SK-N-SH treated with all-trans-retinoic acid at 6 μM for 48 hours (cell line): ENCODE measurements at regions not wholly inside any gene's neighbourhood (a gene's known extent, or its start where the extent isn't known, plus 50 kb on each side); places are given as distances from the start of the nearest gene placed in this dataset.

Source experiments
- ATAC-seq: fragments of 200-7000 bp; cut with Tn5 transposase; 3 replicates; pipeline ENCODE4 v1.9.1; 2020; ENCODE audit warnings: mild to moderate bottlenecking, moderate library complexity
- ARNTL ChIP-seq: fragments of 450-650 bp; formaldehyde crosslinking; IDR thresholded peaks from 2 replicates; pipeline ENCODE4 v1.5.0; 2020; ENCODE audit warnings: low read depth, mild to moderate bottlenecking, moderate library complexity, borderline replicate concordance
- BACH2 ChIP-seq: fragments of 250-450 bp; sonication (Bioruptor Pico); IDR thresholded peaks from 2 replicates; pipeline ENCODE4 v1.9.0; 2021; ENCODE audit warnings: mild to moderate bottlenecking, borderline replicate concordance
- CSDC2 ChIP-seq: fragments of 250-450 bp; sonication (Bioruptor Pico); IDR thresholded peaks from 2 replicates; pipeline ENCODE4 v1.5.0; 2020; ENCODE audit warnings: mild to moderate bottlenecking, moderate library complexity
- ESRRG ChIP-seq: fragments of 250-450 bp; sonication (Bioruptor Pico); IDR thresholded peaks from 2 replicates; pipeline ENCODE4 v1.6.1; 2021; ENCODE audit warnings: mild to moderate bottlenecking
- GLIS3 ChIP-seq: fragments of 250-450 bp; sonication (Bioruptor Pico); IDR thresholded peaks from 2 replicates; pipeline ENCODE4 v1.5.0; 2020; ENCODE audit warnings: mild to moderate bottlenecking, moderate library complexity
- ISL1 ChIP-seq: fragments of 250-450 bp; sonication (Bioruptor Pico); IDR thresholded peaks from 2 replicates; pipeline ENCODE4 v2.1.2; 2022; ENCODE audit warnings: mild to moderate bottlenecking, moderate library complexity
- OSR1 ChIP-seq: fragments of 250-450 bp; sonication (Bioruptor Pico); IDR thresholded peaks from 2 replicates; pipeline ENCODE4 v1.8.0; 2022; ENCODE audit warnings: moderate library complexity, mild to moderate bottlenecking, inconsistent platforms
- PPARA ChIP-seq: fragments of 250-450 bp; sonication (Bioruptor Pico); IDR thresholded peaks from 2 replicates; pipeline ENCODE4 v1.5.0; 2020; ENCODE audit warnings: mild to moderate bottlenecking, borderline replicate concordance
- RARB ChIP-seq: fragments of 250-450 bp; sonication (Bioruptor Pico); IDR thresholded peaks from 2 replicates; pipeline ENCODE4 v1.8.0; 2021; ENCODE audit warnings: mild to moderate bottlenecking, moderate library complexity
- SNAI2 ChIP-seq: fragments of 250-450 bp; sonication (Bioruptor Pico); IDR thresholded peaks from 2 replicates; pipeline ENCODE4 v1.5.0; 2020; ENCODE audit warnings: mild to moderate bottlenecking, moderate library complexity
- TCF4 ChIP-seq: fragments of 250-450 bp; sonication (Bioruptor Pico); IDR thresholded peaks from 2 replicates; pipeline ENCODE4 v1.8.0; 2021; ENCODE audit warnings: mild to moderate bottlenecking, moderate library complexity, borderline replicate concordance
- TOX ChIP-seq: fragments of 250-450 bp; sonication (Bioruptor Pico); IDR thresholded peaks from 2 replicates; pipeline ENCODE4 v1.8.0; 2021; ENCODE audit warnings: mild to moderate bottlenecking, moderate library complexity, borderline replicate concordance
- ZC3H10 ChIP-seq: fragments of 250-450 bp; sonication (Bioruptor Pico); IDR thresholded peaks from 2 replicates; pipeline ENCODE4 v1.5.1; 2021; ENCODE audit warnings: mild to moderate bottlenecking, moderate library complexity
- ZFP3 ChIP-seq: fragments of 250-450 bp; sonication (Bioruptor Pico); IDR thresholded peaks from 2 replicates; pipeline ENCODE4 v1.5.0; 2020; ENCODE audit warnings: mild to moderate bottlenecking, moderate library complexity
- ZFP30 ChIP-seq: fragments of 450-650 bp; formaldehyde crosslinking; IDR thresholded peaks from 2 replicates; pipeline ENCODE4 v1.5.0; 2022; ENCODE audit warnings: mild to moderate bottlenecking, moderate library complexity
- ZNF565 ChIP-seq: fragments of 450-650 bp; formaldehyde crosslinking; conservative IDR thresholded peaks from 2 replicates; pipeline ENCODE4 v1.5.0; 2020; ENCODE audit warnings: low read depth, mild to moderate bottlenecking, moderate library complexity
- ZNF70 ChIP-seq: fragments of 450-650 bp; formaldehyde crosslinking; IDR thresholded peaks from 2 replicates; pipeline ENCODE4 v1.5.0; 2020; ENCODE audit warnings: mild to moderate bottlenecking, moderate library complexity
- ZNF8 ChIP-seq: fragments of 450-650 bp; formaldehyde crosslinking; IDR thresholded peaks from 2 replicates; pipeline ENCODE4 v1.5.0; 2020; ENCODE audit warnings: mild to moderate bottlenecking, moderate library complexity
- TF ChIP-seq, protein P1 (sequence below): fragments of 250-450 bp; sonication (Bioruptor Pico); IDR thresholded peaks from 2 replicates; pipeline ENCODE4 v1.8.0; 2020; ENCODE audit warnings: mild to moderate bottlenecking, moderate library complexity, borderline replicate concordance
- TF ChIP-seq, protein P2 (sequence below): fragments of 250-450 bp; sonication (Bioruptor Pico); IDR thresholded peaks from 2 replicates; pipeline ENCODE4 v1.5.1; 2021; ENCODE audit warnings: mild to moderate bottlenecking, moderate library complexity
- TF ChIP-seq, protein P3 (sequence below): fragments of 250-450 bp; sonication (Bioruptor Pico); IDR thresholded peaks from 2 replicates; pipeline ENCODE4 v1.8.0; 2021; ENCODE audit warnings: low read depth, mild to moderate bottlenecking, moderate library complexity, borderline replicate concordance
- TF ChIP-seq, protein P4 (sequence below): fragments of 250-450 bp; sonication (Bioruptor Pico); IDR thresholded peaks from 2 replicates; pipeline ENCODE4 v1.5.0; 2020; ENCODE audit warnings: mild to moderate bottlenecking, moderate library complexity

DNA sequence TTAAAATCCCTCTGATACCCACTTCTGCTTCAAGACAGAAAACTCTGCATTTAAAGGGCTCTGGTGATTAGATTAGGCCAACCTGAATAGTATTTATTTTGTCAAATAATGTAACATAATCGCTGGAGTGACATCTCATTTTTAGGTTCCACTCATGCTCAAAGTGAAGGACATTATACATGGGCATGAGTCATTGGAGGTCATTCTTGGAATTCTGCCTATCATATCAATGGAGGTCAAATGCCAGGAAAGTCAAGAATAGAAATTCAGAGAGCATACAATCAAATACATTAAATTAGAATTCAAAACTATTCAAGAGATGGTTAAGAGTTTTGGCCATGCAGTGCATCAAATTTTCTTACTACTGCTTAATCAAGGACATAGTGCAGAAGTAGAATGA is 50.8 kb upstream of the PRSS1 start:
- ATAC-seq: no peak
- TF ChIP-seq PPARA (CRISPR knock-in tag): no peak
- TF ChIP-seq ZNF565 (CRISPR knock-in tag): no peak
- TF ChIP-seq ZFP3 (CRISPR knock-in tag): no peak
- no peak for TF ChIP-seq RARB (CRISPR knock-in tag)
- TF ChIP-seq ARNTL (CRISPR knock-in tag): no peak
- no peak for TF ChIP-seq BACH2
- TF ChIP-seq, all 23 proteins: peak for 0

DNA sequence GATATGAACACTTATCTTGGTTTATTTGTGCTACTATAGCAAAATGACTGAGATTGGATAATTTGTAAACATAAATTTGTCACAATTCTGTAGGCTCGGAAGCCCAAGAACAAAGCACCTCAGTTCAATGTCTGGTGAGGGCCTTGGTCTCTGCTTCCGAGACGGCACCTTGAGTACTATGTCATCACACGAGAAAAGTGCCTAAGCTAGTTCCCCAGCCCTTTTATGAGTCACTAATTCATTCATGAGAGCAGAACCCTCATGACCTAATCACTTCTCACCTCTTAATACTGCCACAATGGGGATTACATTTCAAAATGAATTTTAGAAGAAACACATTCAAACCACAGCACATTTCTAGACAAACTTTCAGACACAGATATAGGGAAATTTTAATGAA is 52.0 kb upstream of the PRSS1 start:
- TF ChIP-seq ZNF8: no peak
- no peak for ATAC-seq

DNA sequence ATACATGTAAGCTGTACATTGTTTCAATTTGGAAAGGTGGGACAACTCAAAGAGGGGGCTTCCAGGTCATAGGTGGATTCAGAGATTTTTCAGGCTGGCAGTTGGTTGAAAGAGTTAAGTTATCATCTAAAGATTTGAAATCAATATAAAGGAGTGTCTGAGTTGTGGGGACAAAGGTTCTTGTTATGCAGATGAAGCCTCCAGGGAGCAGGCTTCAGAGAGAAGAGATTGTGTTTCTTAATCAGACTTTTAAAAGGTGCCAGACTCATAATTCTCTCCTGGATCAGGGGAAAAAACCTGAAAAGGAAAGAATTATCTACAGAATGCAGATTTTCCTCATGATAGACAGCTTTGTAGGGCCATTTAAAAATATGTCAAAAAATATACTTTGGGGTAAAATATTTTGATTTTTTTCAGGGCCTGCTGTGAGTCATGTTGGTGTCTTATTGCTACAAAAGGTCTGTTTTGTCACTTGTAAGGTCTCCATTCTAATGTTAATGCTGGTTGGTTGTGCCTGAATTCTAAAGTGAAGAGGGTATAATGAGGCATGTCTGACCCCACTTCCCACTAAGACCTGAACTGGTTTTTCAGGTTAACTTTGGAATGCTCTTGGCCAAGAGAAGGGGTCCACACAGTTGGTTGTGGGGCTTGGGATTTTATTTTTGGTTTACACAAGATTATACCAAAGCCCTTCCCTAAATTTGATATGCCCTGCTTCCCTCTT is 52.7 kb upstream of the PRSS1 start:
- no peak for ATAC-seq
- TF ChIP-seq ZNF70 (CRISPR knock-in tag): no peak
- TF ChIP-seq ZNF8: no peak
- TF ChIP-seq TOX: no peak
- TF ChIP-seq SNAI2: no peak
- TF ChIP-seq PPARA (CRISPR knock-in tag): no peak
- TF ChIP-seq ESRRG: no peak
- TF ChIP-seq ISL1: no peak
- no peak for TF ChIP-seq ZNF565 (CRISPR knock-in tag)
- TF ChIP-seq GLIS3 (CRISPR knock-in tag): no peak
- no peak for TF ChIP-seq CSDC2
- TF ChIP-seq ZC3H10 (CRISPR knock-in tag): no peak

DNA sequence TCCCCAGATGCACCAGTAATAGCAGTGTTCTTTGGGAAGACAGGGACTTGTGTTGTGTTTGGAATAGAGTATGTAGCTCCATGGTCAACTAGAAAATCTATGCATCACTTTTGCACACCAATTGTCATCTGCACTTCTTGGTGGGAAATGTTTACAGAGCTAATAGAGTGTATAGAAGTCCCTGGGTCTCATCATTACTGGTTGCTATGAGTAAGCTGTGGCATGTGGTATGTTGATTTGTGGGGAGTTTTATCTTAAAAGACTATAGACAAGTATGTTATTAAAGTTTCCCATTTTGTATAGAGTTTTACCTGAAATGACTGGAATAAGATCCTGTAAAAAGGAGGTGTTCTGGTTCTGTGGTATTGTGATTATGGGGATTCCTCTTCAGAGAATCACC is 55.4 kb upstream of the PRSS1 start:
- no peak for ATAC-seq
- TF ChIP-seq, protein P1, sequence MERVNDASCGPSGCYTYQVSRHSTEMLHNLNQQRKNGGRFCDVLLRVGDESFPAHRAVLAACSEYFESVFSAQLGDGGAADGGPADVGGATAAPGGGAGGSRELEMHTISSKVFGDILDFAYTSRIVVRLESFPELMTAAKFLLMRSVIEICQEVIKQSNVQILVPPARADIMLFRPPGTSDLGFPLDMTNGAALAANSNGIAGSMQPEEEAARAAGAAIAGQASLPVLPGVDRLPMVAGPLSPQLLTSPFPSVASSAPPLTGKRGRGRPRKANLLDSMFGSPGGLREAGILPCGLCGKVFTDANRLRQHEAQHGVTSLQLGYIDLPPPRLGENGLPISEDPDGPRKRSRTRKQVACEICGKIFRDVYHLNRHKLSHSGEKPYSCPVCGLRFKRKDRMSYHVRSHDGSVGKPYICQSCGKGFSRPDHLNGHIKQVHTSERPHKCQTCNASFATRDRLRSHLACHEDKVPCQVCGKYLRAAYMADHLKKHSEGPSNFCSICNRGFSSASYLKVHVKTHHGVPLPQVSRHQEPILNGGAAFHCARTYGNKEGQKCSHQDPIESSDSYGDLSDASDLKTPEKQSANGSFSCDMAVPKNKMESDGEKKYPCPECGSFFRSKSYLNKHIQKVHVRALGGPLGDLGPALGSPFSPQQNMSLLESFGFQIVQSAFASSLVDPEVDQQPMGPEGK (CRISPR knock-in tag): no peak
- TF ChIP-seq ZFP30 (no peak), ZC3H10 (CRISPR knock-in tag) (no peak), TCF4 (CRISPR knock-in tag) (no peak), TOX (no peak), PPARA (CRISPR knock-in tag) (no peak), SNAI2 (no peak), ZFP3 (CRISPR knock-in tag) (no peak), OSR1 (CRISPR knock-in tag) (no peak), BACH2 (no peak)
- TF ChIP-seq, protein P2, sequence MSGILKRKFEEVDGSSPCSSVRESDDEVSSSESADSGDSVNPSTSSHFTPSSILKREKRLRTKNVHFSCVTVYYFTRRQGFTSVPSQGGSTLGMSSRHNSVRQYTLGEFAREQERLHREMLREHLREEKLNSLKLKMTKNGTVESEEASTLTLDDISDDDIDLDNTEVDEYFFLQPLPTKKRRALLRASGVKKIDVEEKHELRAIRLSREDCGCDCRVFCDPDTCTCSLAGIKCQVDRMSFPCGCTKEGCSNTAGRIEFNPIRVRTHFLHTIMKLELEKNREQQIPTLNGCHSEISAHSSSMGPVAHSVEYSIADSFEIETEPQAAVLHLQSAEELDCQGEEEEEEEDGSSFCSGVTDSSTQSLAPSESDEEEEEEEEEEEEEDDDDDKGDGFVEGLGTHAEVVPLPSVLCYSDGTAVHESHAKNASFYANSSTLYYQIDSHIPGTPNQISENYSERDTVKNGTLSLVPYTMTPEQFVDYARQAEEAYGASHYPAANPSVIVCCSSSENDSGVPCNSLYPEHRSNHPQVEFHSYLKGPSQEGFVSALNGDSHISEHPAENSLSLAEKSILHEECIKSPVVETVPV (CRISPR knock-in tag): no peak

DNA sequence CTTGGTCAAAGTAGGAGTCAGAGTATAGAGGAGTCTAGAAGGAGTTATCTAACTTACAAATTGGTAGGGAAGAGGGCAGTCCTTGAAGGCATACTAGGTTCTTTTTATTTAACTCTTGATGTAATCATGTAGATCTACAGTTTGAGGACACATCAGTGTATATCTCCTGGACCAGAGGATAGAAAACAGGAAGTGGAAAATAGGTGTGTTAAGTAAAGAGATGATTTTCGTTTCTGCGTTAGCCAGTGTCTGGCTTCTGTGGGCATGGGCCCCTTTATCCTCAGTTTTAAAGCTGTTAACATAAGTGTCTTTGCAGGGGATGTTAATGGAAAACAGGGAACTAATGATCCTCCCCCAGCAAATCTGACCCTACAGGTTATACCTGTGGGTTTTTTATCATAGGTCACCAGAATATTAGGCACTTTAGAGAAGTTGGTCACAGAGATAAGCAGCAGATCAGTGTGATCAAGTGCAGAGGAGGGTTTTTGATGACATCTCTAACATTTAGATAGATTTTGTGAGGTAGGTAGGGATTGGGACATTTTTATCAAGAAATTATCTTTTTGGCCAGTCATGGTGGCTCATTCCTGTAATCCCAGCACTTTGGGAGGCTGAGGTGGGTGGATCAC is 58.6 kb upstream of the PRSS1 start:
- ATAC-seq: no peak
- TF ChIP-seq ZFP3 (CRISPR knock-in tag): no peak
- no peak for TF ChIP-seq ISL1
- TF ChIP-seq ZNF565 (CRISPR knock-in tag): no peak
- no peak for TF ChIP-seq ESRRG
- no peak for TF ChIP-seq ZFP30
- TF ChIP-seq PPARA (CRISPR knock-in tag): no peak
- TF ChIP-seq, protein P2 (CRISPR knock-in tag): no peak
- no peak for TF ChIP-seq TOX
- no peak for TF ChIP-seq ARNTL (CRISPR knock-in tag)
- TF ChIP-seq, protein P1 (CRISPR knock-in tag): no peak
- TF ChIP-seq, protein P3, sequence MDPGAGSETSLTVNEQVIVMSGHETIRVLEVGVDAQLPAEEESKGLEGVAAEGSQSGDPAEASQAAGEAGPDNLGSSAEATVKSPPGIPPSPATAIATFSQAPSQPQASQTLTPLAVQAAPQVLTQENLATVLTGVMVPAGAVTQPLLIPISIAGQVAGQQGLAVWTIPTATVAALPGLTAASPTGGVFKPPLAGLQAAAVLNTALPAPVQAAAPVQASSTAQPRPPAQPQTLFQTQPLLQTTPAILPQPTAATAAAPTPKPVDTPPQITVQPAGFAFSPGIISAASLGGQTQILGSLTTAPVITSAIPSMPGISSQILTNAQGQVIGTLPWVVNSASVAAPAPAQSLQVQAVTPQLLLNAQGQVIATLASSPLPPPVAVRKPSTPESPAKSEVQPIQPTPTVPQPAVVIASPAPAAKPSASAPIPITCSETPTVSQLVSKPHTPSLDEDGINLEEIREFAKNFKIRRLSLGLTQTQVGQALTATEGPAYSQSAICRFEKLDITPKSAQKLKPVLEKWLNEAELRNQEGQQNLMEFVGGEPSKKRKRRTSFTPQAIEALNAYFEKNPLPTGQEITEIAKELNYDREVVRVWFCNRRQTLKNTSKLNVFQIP (CRISPR knock-in tag): no peak
- TF ChIP-seq, protein P4, sequence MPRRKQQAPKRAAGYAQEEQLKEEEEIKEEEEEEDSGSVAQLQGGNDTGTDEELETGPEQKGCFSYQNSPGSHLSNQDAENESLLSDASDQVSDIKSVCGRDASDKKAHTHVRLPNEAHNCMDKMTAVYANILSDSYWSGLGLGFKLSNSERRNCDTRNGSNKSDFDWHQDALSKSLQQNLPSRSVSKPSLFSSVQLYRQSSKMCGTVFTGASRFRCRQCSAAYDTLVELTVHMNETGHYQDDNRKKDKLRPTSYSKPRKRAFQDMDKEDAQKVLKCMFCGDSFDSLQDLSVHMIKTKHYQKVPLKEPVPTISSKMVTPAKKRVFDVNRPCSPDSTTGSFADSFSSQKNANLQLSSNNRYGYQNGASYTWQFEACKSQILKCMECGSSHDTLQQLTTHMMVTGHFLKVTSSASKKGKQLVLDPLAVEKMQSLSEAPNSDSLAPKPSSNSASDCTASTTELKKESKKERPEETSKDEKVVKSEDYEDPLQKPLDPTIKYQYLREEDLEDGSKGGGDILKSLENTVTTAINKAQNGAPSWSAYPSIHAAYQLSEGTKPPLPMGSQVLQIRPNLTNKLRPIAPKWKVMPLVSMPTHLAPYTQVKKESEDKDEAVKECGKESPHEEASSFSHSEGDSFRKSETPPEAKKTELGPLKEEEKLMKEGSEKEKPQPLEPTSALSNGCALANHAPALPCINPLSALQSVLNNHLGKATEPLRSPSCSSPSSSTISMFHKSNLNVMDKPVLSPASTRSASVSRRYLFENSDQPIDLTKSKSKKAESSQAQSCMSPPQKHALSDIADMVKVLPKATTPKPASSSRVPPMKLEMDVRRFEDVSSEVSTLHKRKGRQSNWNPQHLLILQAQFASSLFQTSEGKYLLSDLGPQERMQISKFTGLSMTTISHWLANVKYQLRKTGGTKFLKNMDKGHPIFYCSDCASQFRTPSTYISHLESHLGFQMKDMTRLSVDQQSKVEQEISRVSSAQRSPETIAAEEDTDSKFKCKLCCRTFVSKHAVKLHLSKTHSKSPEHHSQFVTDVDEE (CRISPR knock-in tag): no peak
- no peak for TF ChIP-seq SNAI2
- TF ChIP-seq TCF4 (CRISPR knock-in tag): no peak
